H1 (cell line): ENCODE measurements at regions not wholly inside any gene's neighbourhood (a gene's known extent, or its start where the extent isn't known, plus 50 kb on each side); places are given as distances from the start of the nearest gene placed in this dataset.

Experiments
- ASH2L ChIP-seq: fragments of 200-600, 300-600 bp; sonication (generic); IDR thresholded peaks from one replicate; pipeline ENCODE4 v1.7.1; 2017; ENCODE audit warnings: low read length
- CREB1 ChIP-seq: IDR thresholded peaks from 2 replicates; pipeline ENCODE4 v1.6.1; 2012; ENCODE audit warnings: inconsistent platforms
- TCF12 ChIP-seq: IDR thresholded peaks from 2 replicates; pipeline ENCODE4 v1.6.1; 2011; ENCODE audit warnings: low read depth, mild to moderate bottlenecking, low read length

- TF ChIP-seq TCF12 (no peak), CREB1 (no peak), ASH2L (no peak)
- TF ChIP-seq, all 59 proteins: peak for 0
Observed at GRCh38 chr2:8141780-8142179, 540.1 kb upstream of the ID2 start (continued).
